ENCODE measurements at regions not wholly inside any gene's neighbourhood (a gene's known extent, or its start where the extent isn't known, plus 50 kb on each side); places are given as distances from the start of the nearest gene placed in this dataset.

- no peak for DNase-seq (ENCODE audit: low spot score)
- H3K9me3 Mint-ChIP-seq (ENCODE audit: low read depth) = no peaks in the 10 kb centered on the region
- no peak overlapping the region for H3K4me3 Mint-ChIP-seq (ENCODE audit: unreplicated experiment)
- no peaks in the 10 kb centered on the region for H3K36me3 Mint-ChIP-seq (ENCODE audit: low read depth)
- H3K4me1 Mint-ChIP-seq (ENCODE audit: low read depth) = no peaks in the 10 kb centered on the region
- TF ChIP-seq CTCF (IDR thresholded peaks at IDR 0.05) = no peak
- no peak overlapping the region for H3K27ac Mint-ChIP-seq (ENCODE audit: unreplicated experiment)
- peaks cover 5% of the 10 kb centered on the region for H3K27me3 Mint-ChIP-seq (ENCODE audit: low read depth)
These were observed 470.1 kb downstream of the MAFB start for GRCh38 chr20:40218971-40219370.

GRCh38 chr20:40218316-40218969 is 470.6 kb downstream of the MAFB start:
- H3K27ac Mint-ChIP-seq (ENCODE audit: unreplicated experiment) = no peak overlapping the region
- TF ChIP-seq CTCF (IDR thresholded peaks at IDR 0.05) = no peak
- no peak overlapping the region for H3K4me3 Mint-ChIP-seq (ENCODE audit: unreplicated experiment)
- H3K4me1 Mint-ChIP-seq (ENCODE audit: low read depth) = no peaks in the 10 kb centered on the region
- H3K9me3 Mint-ChIP-seq (ENCODE audit: low read depth) = no peaks in the 10 kb centered on the region
- DNase-seq (ENCODE audit: low spot score) = no peak
- H3K27me3 Mint-ChIP-seq (ENCODE audit: low read depth) = peaks cover 4% of the 10 kb centered on the region
- no peaks in the 10 kb centered on the region for H3K36me3 Mint-ChIP-seq (ENCODE audit: low read depth)

GRCh38 chr20:40207655-40208054 is 481.4 kb downstream of the MAFB start:
- Mint-ChIP-seq H3K36me3 (ENCODE audit: low read depth) (peaks cover 6% of the 10 kb centered on the region), H3K27me3 (ENCODE audit: low read depth) (peaks cover 9% of the 10 kb centered on the region), H3K4me1 (ENCODE audit: low read depth) (peaks cover 7% of the 10 kb centered on the region), H3K9me3 (ENCODE audit: low read depth) (peaks cover 13% of the 10 kb centered on the region), H3K27ac (ENCODE audit: unreplicated experiment) (no peak overlapping the region), H3K4me3 (ENCODE audit: unreplicated experiment) (no peak overlapping the region)
- DNase-seq (ENCODE audit: low spot score) = no peak
- no peak for TF ChIP-seq CTCF (IDR thresholded peaks at IDR 0.05)

GRCh38 chr20:40205971-40206370 is 483.1 kb downstream of the MAFB start:
- Mint-ChIP-seq H3K4me1 (ENCODE audit: low read depth) (peaks cover 7% of the 10 kb centered on the region), H3K27ac (ENCODE audit: unreplicated experiment) (no peak overlapping the region), H3K4me3 (ENCODE audit: unreplicated experiment) (no peak overlapping the region), H3K36me3 (ENCODE audit: low read depth) (peaks cover 6% of the 10 kb centered on the region), H3K9me3 (ENCODE audit: low read depth) (peaks cover 13% of the 10 kb centered on the region), H3K27me3 (ENCODE audit: low read depth) (peaks cover 16% of the 10 kb centered on the region)
- no peak for DNase-seq (ENCODE audit: low spot score)
- TF ChIP-seq CTCF (IDR thresholded peaks at IDR 0.05) = no peak

- H3K4me3 Mint-ChIP-seq (ENCODE audit: unreplicated experiment) = no peak overlapping the region
- H3K9me3 Mint-ChIP-seq (ENCODE audit: low read depth) = peaks cover 5% of the 10 kb centered on the region
- H3K27ac Mint-ChIP-seq (ENCODE audit: unreplicated experiment) = no peak overlapping the region
- no peak for DNase-seq (ENCODE audit: low spot score)
- H3K27me3 Mint-ChIP-seq (ENCODE audit: low read depth) = peaks cover 16% of the 10 kb centered on the region
- peaks cover 6% of the 10 kb centered on the region for H3K36me3 Mint-ChIP-seq (ENCODE audit: low read depth)
- no peak for TF ChIP-seq CTCF (IDR thresholded peaks at IDR 0.05)
- H3K4me1 Mint-ChIP-seq (ENCODE audit: low read depth) = peaks cover 16% of the 10 kb centered on the region
These were observed 486.0 kb downstream of the MAFB start for GRCh38 chr20:40203032-40203431.

Measured in chondrocyte (in vitro differentiated cells).